H1 (cell line): ENCODE measurements at regions not wholly inside any gene's neighbourhood (a gene's known extent, or its start where the extent isn't known, plus 50 kb on each side); places are given as distances from the start of the nearest gene placed in this dataset.
A peak's percentile ranks its signal among the peaks of the same experiment; 100 is the strongest.

Source experiments
- CTCF ChIA-PET: fragments of 300-600 bp; sonication (Branson Sonifier 250); formaldehyde crosslinking; loops from one replicate; lab custom pipeline; 2021; ENCODE audit not compliant: partially characterized antibody; lab: Charles Lee
- POLR2A ChIA-PET: fragments of 300-600 bp; sonication (Branson Sonifier 250); formaldehyde crosslinking; loops from one replicate; lab custom pipeline; 2021; ENCODE audit warnings: inconsistent platforms; ENCODE audit not compliant: partially characterized antibody; lab: Charles Lee
- DNase-seq, 2 experiments: peaks; one replicate each; pipeline versions ENCODE4 v3.0.0 to v3.0.0-alpha.2; 2010 to 2022; ENCODE audit warnings: low spot score in 2 of 2, low read depth in 1 of 2, mixed read lengths in 1 of 2
- FAIRE-seq: peaks from 2 replicates; lab custom pipeline; 2011; peaks lifted over from hg19 to GRCh38; lab: Jason Lieb, UNC
- H2AFZ ChIP-seq: 2 replicates; pipeline ENCODE4 v1.8.1; 2012; ENCODE audit warnings: low read length, inconsistent platforms
- H2AK5ac ChIP-seq: 2 replicates; pipeline ENCODE4 v1.6.1; 2013; ENCODE audit warnings: low read depth, low read length
- H2BK120ac ChIP-seq: replicated peaks from 2 replicates; pipeline ENCODE3; 2013; ENCODE audit warnings: low read depth, low read length, inconsistent platforms
- H2BK12ac ChIP-seq: 2 replicates; pipeline ENCODE4 v1.6.1; 2013; ENCODE audit warnings: low read depth, low read length
- H2BK15ac ChIP-seq: 2 replicates; pipeline ENCODE4 v1.6.1; 2013; ENCODE audit warnings: low read length
- H2BK20ac ChIP-seq: 2 replicates; pipeline ENCODE4 v1.6.1; 2013; ENCODE audit warnings: low read length
- H2BK5ac ChIP-seq: 2 replicates; pipeline ENCODE4 v1.6.1; 2013; ENCODE audit warnings: low read depth, low read length
- H3K14ac ChIP-seq: 2 replicates; pipeline ENCODE4 v1.6.1; 2013; ENCODE audit warnings: inconsistent platforms; ENCODE audit not compliant: insufficient read length
- H3K18ac ChIP-seq: 2 replicates; pipeline ENCODE4 v1.6.1; 2013; ENCODE audit warnings: low read length; ENCODE audit errors: extremely low read depth
- H3K23ac ChIP-seq: 2 replicates; pipeline ENCODE4 v1.6.1; 2013; ENCODE audit warnings: inconsistent platforms; ENCODE audit not compliant: insufficient read length
- H3K23me2 ChIP-seq: 2 replicates; pipeline ENCODE4 v1.6.1; 2013; ENCODE audit warnings: low read depth, low read length
- H3K27ac ChIP-seq: 2 replicates; pipeline ENCODE4 v1.6.1; 2011; ENCODE audit warnings: low read depth, low read length, inconsistent platforms
- H3K27me3 ChIP-seq, 4 experiments: replicated peaks in 1 of 4; 1 replicate in 1 of 4; 2 replicates in 3 of 4; pipeline versions ENCODE4 v1.6.1 to v1.8.1; 2011 to 2013; ENCODE audit warnings: low read length in 3 of 4, mild to moderate bottlenecking in 3 of 4, inconsistent platforms in 2 of 4, mixed read lengths in 2 of 4, moderate library complexity in 1 of 4; ENCODE audit not compliant: control insufficient read depth in 3 of 4, insufficient read depth in 3 of 4; ENCODE audit errors: extremely low read depth in 1 of 4
- H3K36me3 ChIP-seq, 4 experiments: 2 replicates each; pipeline versions ENCODE4 v1.6.1 to v1.8.1; 2011 to 2013; ENCODE audit warnings: mild to moderate bottlenecking in 4 of 4, low read length in 3 of 4, moderate library complexity in 2 of 4, control low read depth in 1 of 4, inconsistent platforms in 1 of 4; ENCODE audit not compliant: insufficient read depth in 4 of 4, control insufficient read depth in 2 of 4
- H3K4ac ChIP-seq: replicated peaks from 2 replicates; pipeline ENCODE3; 2013; ENCODE audit warnings: low read length, low read depth, mixed read lengths, inconsistent platforms; ENCODE audit not compliant: insufficient read length
- H3K4me1 ChIP-seq, 4 experiments: replicated peaks in 1 of 4; 1 replicate in 1 of 4; 2 replicates in 3 of 4; pipeline versions ENCODE4 v1.6.1 to v1.8.1; 2011 to 2013; ENCODE audit warnings: low read length in 3 of 4, inconsistent platforms in 2 of 4, mixed read lengths in 1 of 4; ENCODE audit not compliant: insufficient read depth in 4 of 4, control insufficient read depth in 3 of 4
- H3K4me2 ChIP-seq, 2 experiments: 2 replicates each; pipeline versions ENCODE4 v1.6.1 to v1.8.1; 2011 to 2013; ENCODE audit warnings: low read depth in 2 of 2, low read length in 2 of 2, control low read depth in 1 of 2, inconsistent platforms in 1 of 2, mild to moderate bottlenecking in 1 of 2; ENCODE audit not compliant: insufficient read depth in 1 of 2
- H3K4me3 ChIP-seq, 4 experiments: fragments of 200-600, 300-600 bp in 1 of 4; sonication (generic), shearing (Covaris generic), sonication (Bioruptor Twin) in 1 of 4; 2 replicates each; pipeline versions ENCODE4 v1.5.1 to v1.8.1; 2011 to 2016; ENCODE audit warnings: low read length in 4 of 4, low read depth in 3 of 4, control low read depth in 2 of 4, inconsistent platforms in 2 of 4, mild to moderate bottlenecking in 2 of 4, mixed read lengths in 1 of 4, moderate library complexity in 1 of 4; ENCODE audit not compliant: insufficient read depth in 2 of 4; ENCODE audit errors: extremely low read depth in 1 of 4
- H3K56ac ChIP-seq: replicated peaks from 2 replicates; pipeline ENCODE3; 2013; ENCODE audit warnings: low read depth, mild to moderate bottlenecking, mixed read lengths, low read length, inconsistent platforms; ENCODE audit not compliant: insufficient read length
- H3K79me1 ChIP-seq: 2 replicates; pipeline ENCODE4 v1.6.1; 2013; ENCODE audit warnings: low read depth, low read length, control low read depth
- H3K79me2 ChIP-seq, 2 experiments: 2 replicates each; pipeline versions ENCODE4 v1.6.1 to v1.8.1; 2012 to 2013; ENCODE audit warnings: low read length in 2 of 2, mild to moderate bottlenecking in 2 of 2, inconsistent platforms in 1 of 2; ENCODE audit not compliant: insufficient read depth in 2 of 2, control insufficient read depth in 1 of 2
- H3K9ac ChIP-seq, 4 experiments: replicated peaks in 1 of 4; 1 replicate in 1 of 4; 2 replicates in 3 of 4; pipeline versions ENCODE4 v1.6.1 to v1.8.1; 2011 to 2013; ENCODE audit warnings: low read depth in 3 of 4, low read length in 3 of 4, control low read depth in 2 of 4, mild to moderate bottlenecking in 2 of 4, moderate library complexity in 2 of 4, inconsistent platforms in 1 of 4; ENCODE audit errors: extremely low read depth in 1 of 4
- H3K9me3 ChIP-seq, 2 experiments: 2 replicates each; pipeline versions ENCODE4 v1.6.1 to v1.8.1; 2012 to 2013; ENCODE audit warnings: mild to moderate bottlenecking in 2 of 2, moderate library complexity in 2 of 2, control low read depth in 1 of 2, inconsistent platforms in 1 of 2, low read depth in 1 of 2, low read length in 1 of 2, mixed read lengths in 1 of 2; ENCODE audit not compliant: insufficient read depth in 2 of 2
- H4K20me1 ChIP-seq, 2 experiments: replicated peaks in 1 of 2; 2 replicates each; pipeline versions ENCODE3 to v1.8.1; 2011 to 2013; ENCODE audit warnings: inconsistent platforms in 2 of 2, low read length in 2 of 2, mild to moderate bottlenecking in 1 of 2; ENCODE audit not compliant: insufficient read depth in 2 of 2, control insufficient read depth in 1 of 2
- H4K5ac ChIP-seq: 2 replicates; pipeline ENCODE4 v1.6.1; 2013; ENCODE audit warnings: low read length, low read depth, mixed read lengths, inconsistent platforms; ENCODE audit not compliant: insufficient read length
- H4K8ac ChIP-seq: 2 replicates; pipeline ENCODE4 v1.8.0; 2013; ENCODE audit warnings: mild to moderate bottlenecking, moderate library complexity, low read length, inconsistent platforms; ENCODE audit not compliant: insufficient read depth; ENCODE audit errors: extremely low read depth
- H4K91ac ChIP-seq: replicated peaks from 2 replicates; pipeline ENCODE3; 2013; ENCODE audit warnings: low read length, mixed read lengths, inconsistent platforms; ENCODE audit not compliant: insufficient read length
- ASH2L ChIP-seq: fragments of 200-600, 300-600 bp; sonication (generic); IDR thresholded peaks from one replicate; pipeline ENCODE4 v1.7.1; 2017; ENCODE audit warnings: low read length
- CTBP2 ChIP-seq: IDR thresholded peaks from 2 replicates; pipeline ENCODE4 v1.7.0; 2011; ENCODE audit warnings: borderline replicate concordance, mild to moderate bottlenecking, moderate library complexity, mixed read lengths, low read length; ENCODE audit not compliant: insufficient read depth, insufficient read length
- EZH2 ChIP-seq: fragments of 200-600 bp; sonication (generic); IDR thresholded peaks from 2 replicates; pipeline ENCODE4 v1.7.1; 2012; ENCODE audit warnings: low read depth, mild to moderate bottlenecking, moderate library complexity, low read length, inconsistent platforms; ENCODE audit not compliant: severe bottlenecking
- RNF2 ChIP-seq: fragments of 200-900, 300-1000 bp; sonication (generic); IDR thresholded peaks from 2 replicates; pipeline ENCODE4 v1.7.1; 2016; ENCODE audit warnings: borderline replicate concordance, low read depth, mild to moderate bottlenecking, antibody characterized with exemption, low read length; ENCODE audit not compliant: poor library complexity, severe bottlenecking; ENCODE audit errors: missing control alignments
- SP4 ChIP-seq: IDR thresholded peaks from 2 replicates; pipeline ENCODE4 v1.6.1; 2012; ENCODE audit warnings: low read length, inconsistent platforms
- WGBS, 2 experiments: shearing (Covaris generic) in 1 of 2; methylation state at CpG; one replicate each; pipeline versions ENCODE4 v1.1.6 to v1.1.7; 2013 to 2015; ENCODE audit warnings: low lambda C conversion rate in 2 of 2, mixed read lengths in 2 of 2, inconsistent platforms in 1 of 2, low coverage in 1 of 2, missing lambda C conversion rate in 1 of 2; ENCODE audit not compliant: insufficient replicate concordance in 2 of 2, insufficient coverage in 1 of 2, insufficient read length in 1 of 2; ENCODE audit errors: extremely low coverage in 1 of 2, missing lambda C conversion rate in 1 of 2; 5-methylcytosine and 5-hydroxymethylcytosine counted together

- Histone ChIP-seq H3K18ac (no peak overlapping the region), H4K20me1 (no peaks in the 10 kb centered on the region), H4K5ac (no peak overlapping the region), H3K9ac (no peak overlapping the region), H2AFZ (no peak overlapping the region), H2BK12ac (no peak overlapping the region), H2BK15ac (no peak overlapping the region), H3K36me3 (no peaks in the 10 kb centered on the region; a peak in 1 of 8 replicates), H3K14ac (no peak overlapping the region), H3K56ac (no peak overlapping the region), H3K4ac (no peak overlapping the region), H3K4me3 (no peak overlapping the region), H3K9me3 (peaks cover 19 to 20% of the 10 kb centered on the region in 2 experiments), H3K23me2 (no peaks in the 10 kb centered on the region), H3K79me2 (no peaks in the 10 kb centered on the region), H3K4me1 (no peaks in the 10 kb centered on the region), H3K79me1 (no peaks in the 10 kb centered on the region), H2BK120ac (no peak overlapping the region), H3K27me3 (no peaks in the 10 kb centered on the region), H3K23ac (no peak overlapping the region), H2BK5ac (no peak overlapping the region), H3K4me2 (no peak overlapping the region), H2BK20ac (no peak overlapping the region), H2AK5ac (no peak overlapping the region), H4K91ac (no peak overlapping the region), H4K8ac (0 out of 2 replicates have a peak overlapping the region, but pooled peaks have one; percentile 65), H3K27ac (no peak overlapping the region)
- ChIA-PET CTCF (no interaction called here), POLR2A (no interaction called here)
- DNase-seq (peak in 1 of 2 experiments; percentile 39), FAIRE-seq (no peak)
- 99% methylated on average over 12 of the region's 16 CpGs; no CpG with 5 or more reads in 1 of the 2 experiments for WGBS, 2 experiments
- TF ChIP-seq RNF2 (no peak), SP4 (no peak), CTBP2 (no peak), ASH2L (no peak), EZH2 (no peak)
Observed at GRCh38 chr3:82940124-82940523, 1178.7 kb upstream of the GBE1 start.
